Lung (tissue), 11 donors: ENCODE measurements at regions not wholly inside any gene's neighbourhood (a gene's known extent, or its start where the extent isn't known, plus 50 kb on each side); places are given as distances from the start of the nearest gene placed in this dataset.

Experiments
- ATAC-seq: fragments of 200-7000 bp; cut with Tn5 transposase; one replicate; pipeline ENCODE4 v1.9.1; 2020; ENCODE audit warnings: moderate number of reproducible peaks; ENCODE audit not compliant: insufficient read depth, low FRiP score
- DNase-seq, 3 donors: peaks; one replicate each; pipeline ENCODE4 v3.0.0-alpha.2; 2013 to 2017
- H3K27ac ChIP-seq, 2 donors: one replicate each; pipeline ENCODE4 v1.5.1; 2013; ENCODE audit warnings: mild to moderate bottlenecking in 2 of 2, moderate library complexity in 2 of 2, control low read depth in 1 of 2, inconsistent platforms in 1 of 2, low read depth in 1 of 2, low read length in 1 of 2
- H3K27me3 ChIP-seq, 3 donors: one replicate each; pipeline ENCODE4 v1.5.1; 2013; ENCODE audit warnings: low read length in 2 of 3; ENCODE audit not compliant: control insufficient read depth in 3 of 3, insufficient read depth in 3 of 3
- H3K36me3 ChIP-seq, 4 donors: one replicate each; pipeline ENCODE4 v1.5.1; 2013; ENCODE audit warnings: low read length in 4 of 4, mild to moderate bottlenecking in 1 of 4, moderate library complexity in 1 of 4; ENCODE audit not compliant: control insufficient read depth in 4 of 4, insufficient read depth in 4 of 4
- H3K4me1 ChIP-seq, 5 donors: one replicate each; pipeline ENCODE4 v1.5.1; 2013; ENCODE audit warnings: low read length in 5 of 5, mild to moderate bottlenecking in 2 of 5, moderate library complexity in 1 of 5; ENCODE audit not compliant: control insufficient read depth in 5 of 5, insufficient read depth in 5 of 5
- H3K4me3 ChIP-seq: one replicate; pipeline ENCODE4 v1.5.1; 2013; ENCODE audit warnings: mild to moderate bottlenecking, control low read depth, moderate library complexity
- H3K9ac ChIP-seq, 2 donors: one replicate each; pipeline ENCODE4 v1.5.1; 2013; ENCODE audit warnings: low read length in 2 of 2, control low read depth in 1 of 2; ENCODE audit not compliant: insufficient read depth in 1 of 2
- H3K9me3 ChIP-seq, 4 donors: one replicate each; pipeline ENCODE4 v1.5.1; 2013; ENCODE audit warnings: low read length in 3 of 4, mild to moderate bottlenecking in 1 of 4, moderate library complexity in 1 of 4; ENCODE audit not compliant: control insufficient read depth in 4 of 4, insufficient read depth in 3 of 4
- CTCF ChIP-seq: IDR thresholded peaks from 2 replicates; pipeline ENCODE4 v1.5.1; 2012; ENCODE audit warnings: mild to moderate bottlenecking; ENCODE audit errors: control extremely low read depth, extremely low read depth
- WGBS, 2 donors: extraction: QIAGEN DNeasy Blood & Tissue Kit; methylation state at CpG; one replicate each; pipeline ENCODE4 v1.1.7; 2013; 5-methylcytosine and 5-hydroxymethylcytosine counted together
- donor health status: control.
- donor health status: control.
- donor health status: Bipolar disorder and iron deficiency.
- donor health status: healthy.
- donor health status: DM: yes; HTN: yes; CAD: no.

GRCh38 chr14:54221432-54221803 is 175.4 kb upstream of the CDKN3 start:
- WGBS, 2 donors: 58 to 71% methylated on average over 3 of the region's 3 CpGs
- no peaks in the 10 kb centered on the region for H3K36me3 ChIP-seq
- peaks cover 0 to 2% (median 0%) of the 10 kb centered on the region in 4 donors for H3K9me3 ChIP-seq
- no peak for TF ChIP-seq CTCF
- no peak overlapping the region for H3K9ac ChIP-seq
- H3K27me3 ChIP-seq: no peaks in the 10 kb centered on the region
- no peak overlapping the region for H3K27ac ChIP-seq
- no peak for ATAC-seq
- peaks cover 0 to 31% (median 5%) of the 10 kb centered on the region in 5 donors for H3K4me1 ChIP-seq
- H3K4me3 ChIP-seq: no peak overlapping the region
- DNase-seq: no peak

DNA sequence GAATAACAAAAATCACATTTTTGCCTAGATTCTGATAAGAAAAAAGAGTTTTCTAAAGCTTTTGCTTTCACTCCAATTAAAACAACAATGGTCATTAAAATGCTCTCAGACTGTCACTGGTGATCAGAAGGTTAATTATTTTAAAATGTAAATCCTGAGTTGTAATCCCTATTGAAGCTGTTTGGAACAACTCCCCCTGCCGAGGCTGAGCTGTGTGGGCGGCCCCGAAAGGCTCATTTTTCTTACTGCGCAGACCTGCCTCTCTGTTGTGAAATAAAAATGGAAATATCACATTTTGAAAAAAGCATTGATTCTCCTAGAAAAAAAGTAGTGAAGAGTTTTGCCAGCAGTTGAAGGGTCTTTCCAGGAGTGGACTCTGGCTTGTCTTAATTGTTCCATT is 174.8 kb upstream of the CDKN3 start:
- no peak for ATAC-seq
- no peak overlapping the region for H3K4me3 ChIP-seq

DNA sequence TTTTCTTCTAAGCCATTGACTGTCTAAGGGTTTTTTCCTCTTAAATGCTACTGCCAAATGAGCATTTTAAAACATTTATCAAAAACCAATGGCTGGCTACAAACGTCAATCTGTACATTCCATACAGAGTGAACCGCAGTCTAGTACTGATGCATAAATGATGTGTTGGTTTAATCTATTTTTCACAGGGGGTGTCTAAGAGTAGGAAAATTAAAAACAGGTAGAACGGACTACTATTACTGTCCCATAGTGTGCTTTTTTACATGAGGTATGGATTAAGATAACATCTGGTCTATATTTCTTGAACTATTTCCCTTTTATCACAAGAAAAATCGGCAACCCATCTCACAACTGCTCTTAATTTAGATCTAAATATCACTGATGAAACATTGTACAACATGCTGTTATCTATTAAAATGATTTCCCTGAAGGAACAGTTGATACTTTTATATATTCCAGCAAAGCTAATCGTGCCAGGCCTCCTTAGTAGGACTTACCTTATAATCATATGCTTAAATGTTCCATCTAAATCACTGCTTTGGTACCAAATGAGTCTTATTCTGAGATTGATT is 172.9 kb upstream of the CDKN3 start:
- Histone ChIP-seq H3K9me3 (no peaks in the 10 kb centered on the region), H3K36me3 (no peaks in the 10 kb centered on the region), H3K4me1 (peaks cover 0 to 29% (median 5%) of the 10 kb centered on the region in 5 donors), H3K9ac (no peak overlapping the region), H3K4me3 (no peak overlapping the region), H3K27me3 (no peaks in the 10 kb centered on the region), H3K27ac (no peak overlapping the region)
- no peak for ATAC-seq
- no peak for TF ChIP-seq CTCF
- WGBS, 2 donors: 84 to 85% methylated on average over 5 of the region's 5 CpGs
- DNase-seq: no peak

More for the DNA sequence above, 174.8 kb upstream of the CDKN3 start:
- Histone ChIP-seq H3K9me3 (peaks cover 0 to 2% (median 0%) of the 10 kb centered on the region in 4 donors), H3K27ac (no peak overlapping the region), H3K27me3 (no peaks in the 10 kb centered on the region), H3K9ac (no peak overlapping the region), H3K4me1 (peaks cover 0 to 31% (median 5%) of the 10 kb centered on the region in 5 donors), H3K36me3 (no peaks in the 10 kb centered on the region)
- 76 to 87% methylated on average over 4 of the region's 4 CpGs for WGBS, 2 donors
- TF ChIP-seq CTCF: no peak
- no peak for DNase-seq
